GM19372 (cell line): ENCODE measurements at regions not wholly inside any gene's neighbourhood (a gene's known extent, or its start where the extent isn't known, plus 50 kb on each side); places are given as distances from the start of the nearest gene placed in this dataset.
"Not testable (repeated sequence)": the region's sequence is repeated elsewhere in the genome, so short reads cannot be mapped to it uniquely, and the experiment has no call there.

ENCODE experiments used
- ATAC-seq: cut with Tn5 transposase; IDR thresholded peaks from one replicate; pipeline ENCODE4 v1.9.1; 2021; ENCODE audit warnings: mild to moderate bottlenecking, low read depth, moderate library complexity; ENCODE audit not compliant: unreplicated experiment

DNA sequence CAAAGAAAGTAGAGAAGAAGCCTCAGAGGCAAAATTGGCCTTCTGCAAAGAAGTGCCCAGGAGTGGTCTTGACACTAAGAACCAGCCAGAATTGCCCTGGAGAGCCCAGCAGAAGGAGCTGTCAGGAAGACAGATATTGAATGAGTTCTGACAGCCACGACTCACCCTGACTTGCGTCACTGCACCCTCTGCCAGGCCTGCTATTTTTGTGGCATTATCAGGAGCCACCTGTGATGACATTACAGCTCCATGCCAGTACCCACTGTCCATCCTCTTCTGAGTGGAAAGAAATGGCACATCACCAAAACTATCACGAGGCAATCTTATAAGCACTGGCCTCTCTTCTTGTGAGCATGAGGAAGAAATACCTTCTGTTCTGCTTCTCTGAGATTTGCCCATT, 67.7 kb downstream of the SMIM20 start:
- no peak for ATAC-seq

DNA sequence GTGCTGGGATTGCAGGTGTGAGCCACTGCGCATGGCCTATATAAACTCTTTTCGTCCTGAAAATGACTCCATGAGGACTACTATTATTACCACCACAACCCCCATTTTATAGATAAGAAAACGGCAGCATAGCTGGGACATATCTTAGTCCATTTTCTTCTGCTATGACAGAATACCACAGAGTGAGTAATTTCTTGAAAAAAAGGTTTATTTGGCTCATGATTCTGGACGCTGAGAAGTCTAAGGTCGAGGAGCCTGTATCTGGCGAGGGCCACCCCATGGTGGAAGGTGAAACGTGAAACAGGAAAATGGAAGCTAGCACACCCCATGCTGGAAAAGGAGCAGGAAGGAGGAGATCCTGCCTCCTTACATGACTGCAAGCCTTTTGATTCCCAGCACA, 68.9 kb downstream of the SMIM20 start:
- ATAC-seq: no peak

DNA sequence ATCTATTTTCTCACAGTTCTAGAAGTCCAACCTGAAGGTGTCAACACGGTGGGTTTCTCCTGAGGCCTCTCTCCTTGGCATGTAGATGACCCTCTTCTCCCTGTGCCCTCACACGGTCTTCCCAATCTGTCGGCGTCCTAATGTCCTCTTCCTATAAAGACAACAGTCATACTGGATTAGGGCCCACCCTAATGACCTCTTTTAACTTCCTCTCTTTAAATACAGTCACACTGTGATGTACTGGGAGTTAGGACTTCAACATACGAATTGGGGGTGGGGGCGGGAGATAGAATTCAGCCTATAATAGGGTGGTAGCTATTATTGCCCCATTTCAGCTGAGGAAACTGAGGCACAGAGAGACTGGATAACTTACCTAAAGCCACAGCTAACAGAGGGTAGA, 70.2 kb downstream of the SMIM20 start:
- no peak for ATAC-seq

DNA sequence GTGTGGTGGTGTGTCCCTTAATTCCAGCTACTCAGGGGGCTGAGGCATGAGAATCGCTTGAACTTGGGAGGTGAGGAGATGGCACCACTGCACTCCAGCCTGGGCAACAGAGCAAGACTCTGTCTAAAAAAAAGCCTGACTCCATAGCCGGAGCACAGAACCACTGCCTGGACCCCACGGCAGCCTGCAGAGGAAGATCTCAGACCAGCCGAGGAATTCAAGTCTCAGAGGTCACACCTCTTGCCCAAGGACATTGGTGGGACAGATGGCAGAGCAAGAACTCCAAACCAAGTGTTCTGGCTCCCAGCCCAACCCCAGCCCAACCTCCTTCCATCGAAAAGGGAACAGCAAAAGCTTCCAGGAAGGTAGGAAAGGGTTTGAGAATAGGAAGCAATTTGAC, 70.8 kb downstream of the SMIM20 start:
- no peak for ATAC-seq

DNA sequence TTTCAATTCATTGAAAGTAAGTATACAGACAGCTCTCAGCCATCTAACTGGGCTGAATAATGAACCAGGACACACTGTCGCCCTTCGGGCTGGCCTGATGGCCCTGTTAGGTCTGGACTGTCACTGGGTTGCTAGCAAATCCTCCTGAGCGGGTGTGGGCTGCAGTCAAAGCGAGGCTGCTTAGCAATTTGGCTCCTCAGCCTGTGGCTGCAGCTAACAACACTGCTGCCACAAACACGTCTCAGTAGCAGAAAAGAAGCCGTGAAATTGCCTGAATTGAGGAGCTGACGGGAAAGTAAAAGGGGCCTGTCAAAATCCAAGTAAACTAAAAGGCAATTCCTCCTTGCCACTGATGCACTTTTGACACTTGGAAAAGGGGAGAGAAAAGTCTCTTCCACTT, 72.8 kb downstream of the SMIM20 start:
- ATAC-seq: no peak

DNA sequence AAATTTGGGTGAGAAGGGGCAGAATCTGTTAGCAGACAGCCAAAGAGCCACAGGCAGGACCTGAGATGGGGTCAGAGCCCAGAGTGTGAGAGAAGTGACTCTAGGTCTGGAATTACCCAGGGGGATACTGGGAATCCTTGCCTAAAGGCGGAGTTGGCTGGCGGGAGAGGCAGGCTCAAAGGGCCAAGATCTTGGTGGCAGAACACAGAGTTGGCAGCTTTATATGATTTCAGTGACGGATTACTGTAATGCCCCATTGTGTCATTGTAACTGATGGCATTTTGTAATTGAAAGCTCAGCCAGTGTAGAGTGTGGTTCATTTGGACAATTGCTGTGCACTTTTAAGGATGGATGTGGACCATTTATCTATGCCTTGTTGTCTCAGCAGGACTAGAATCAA, 77.3 kb downstream of the SMIM20 start:
- ATAC-seq: no peak

DNA sequence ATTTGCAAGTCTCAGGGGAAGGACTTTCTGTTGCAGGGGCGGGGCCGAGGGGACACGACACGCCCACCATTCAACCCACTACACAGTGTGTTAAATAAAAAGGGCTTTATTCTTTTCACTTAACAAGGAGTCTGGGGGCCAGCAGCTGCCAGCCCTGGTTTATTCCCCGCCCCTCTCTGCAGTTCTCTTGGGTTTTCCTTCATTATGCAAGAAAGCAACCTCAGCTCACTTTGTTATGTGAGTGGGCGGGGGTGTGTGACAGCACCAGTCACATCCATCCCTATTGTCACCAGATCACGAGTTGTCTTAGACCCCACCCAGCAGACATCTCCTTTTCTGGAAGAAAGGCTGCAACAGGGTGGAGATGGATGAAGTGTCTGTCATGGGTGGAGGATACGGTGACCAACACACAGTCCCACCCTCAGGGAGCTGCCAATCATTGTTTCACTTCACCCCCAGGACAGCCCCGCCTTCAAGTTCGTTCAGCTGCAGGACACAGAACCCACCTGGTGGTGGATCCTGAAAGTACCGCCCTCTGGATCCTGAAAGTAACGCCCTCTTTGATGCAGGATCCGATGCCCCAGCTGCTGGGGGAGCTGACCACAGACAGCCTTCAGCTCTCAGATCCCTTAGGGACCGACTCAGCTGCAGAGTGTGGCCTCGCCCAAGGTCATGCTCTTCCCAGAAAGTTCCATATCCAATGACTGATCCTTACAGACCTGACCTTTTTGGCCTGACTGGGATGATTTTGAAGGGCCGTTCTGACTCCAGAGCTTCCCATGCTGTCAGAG, 79.6 kb downstream of the SMIM20 start:
- ATAC-seq: no peak

DNA sequence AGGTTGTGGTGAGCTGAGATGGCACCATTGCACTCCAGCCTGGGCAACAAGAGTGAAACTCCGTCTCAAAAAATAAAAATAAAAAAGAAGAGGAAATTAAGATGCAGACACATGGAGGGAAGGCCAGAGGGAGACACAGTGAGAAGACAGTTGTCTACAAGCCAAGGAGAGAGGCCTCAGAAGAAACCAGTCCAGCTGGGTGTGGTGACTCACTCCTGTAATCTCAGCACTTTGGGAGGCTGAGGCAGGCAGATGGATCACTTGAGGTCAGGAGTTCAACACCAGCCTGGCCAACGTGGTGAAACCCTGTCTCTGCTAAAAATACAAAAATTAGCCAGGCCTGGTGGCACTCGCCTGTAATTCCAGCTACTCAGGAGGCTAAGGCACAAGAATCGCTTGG, 80.6 kb downstream of the SMIM20 start:
- not testable (repeated sequence) for ATAC-seq

DNA sequence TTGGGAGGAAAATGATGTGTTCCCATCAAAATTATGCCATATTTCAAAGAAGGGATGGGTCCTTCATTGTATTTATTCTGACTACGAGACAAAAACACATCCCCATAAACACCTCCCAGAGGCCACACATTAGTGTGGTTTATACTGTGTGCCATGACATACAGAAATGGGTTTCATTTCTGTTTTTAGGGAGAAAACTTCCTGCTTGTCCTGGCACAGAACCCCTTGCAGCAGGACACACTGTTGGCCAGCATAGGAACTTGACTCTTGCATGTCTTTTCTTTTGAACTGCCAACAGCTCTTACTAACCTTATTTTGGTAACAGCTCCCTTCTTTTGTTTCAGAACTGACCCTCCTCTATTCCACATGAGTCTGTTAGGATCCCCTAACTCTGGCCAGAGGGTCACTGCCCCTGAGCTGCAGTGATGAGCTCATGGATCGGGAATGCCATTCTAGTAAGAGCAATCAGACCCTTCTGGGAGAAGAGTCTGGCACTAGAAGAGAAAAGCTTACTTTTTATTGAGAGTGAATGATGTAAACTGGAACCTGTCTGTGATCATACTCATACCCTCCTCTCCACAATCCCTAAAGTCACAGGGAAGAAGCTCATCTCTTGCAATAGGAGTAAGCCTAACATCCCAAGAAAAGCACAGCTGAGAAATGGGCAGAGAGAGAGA, 86.4 kb downstream of the SMIM20 start:
- no peak for ATAC-seq

DNA sequence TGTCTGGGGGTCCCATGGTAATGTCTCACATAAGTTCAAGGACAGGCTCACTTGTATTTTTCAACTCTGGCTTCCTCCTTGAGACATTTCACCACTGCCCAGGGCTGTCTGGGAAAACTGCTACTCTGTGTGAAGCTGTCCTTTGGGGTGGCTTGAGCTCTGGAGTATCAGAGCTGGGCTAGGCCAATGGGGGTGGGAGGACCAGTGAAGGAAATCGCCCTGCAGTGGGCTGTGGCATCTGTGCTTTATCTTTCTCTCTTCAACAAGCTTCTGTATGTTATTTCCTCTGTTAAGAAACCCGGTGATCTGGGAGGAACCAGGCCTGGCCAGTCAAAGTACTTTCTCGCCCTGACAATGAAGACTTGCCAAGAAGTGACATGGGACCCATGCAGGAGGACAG, 87.4 kb downstream of the SMIM20 start:
- no peak for ATAC-seq

DNA sequence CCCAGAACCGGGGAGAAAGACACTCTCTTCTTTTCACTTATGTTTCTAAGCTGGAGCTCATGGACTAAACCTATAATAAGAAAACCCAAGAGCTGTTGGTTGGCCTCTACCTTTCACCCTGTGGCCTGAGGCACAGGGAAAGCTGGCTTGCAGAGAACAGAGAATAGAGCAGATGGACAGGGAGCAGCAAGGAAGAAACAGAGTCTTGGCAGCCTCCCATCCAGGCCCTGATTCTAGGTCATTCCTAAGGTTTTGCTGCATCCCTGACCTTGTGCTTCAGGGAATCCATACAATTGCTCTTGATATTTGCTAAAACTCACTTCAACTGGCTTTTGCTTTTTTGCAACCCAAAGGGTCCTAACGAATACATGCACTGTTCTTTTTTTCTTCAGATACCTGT, 87.8 kb downstream of the SMIM20 start:
- ATAC-seq: no peak

DNA sequence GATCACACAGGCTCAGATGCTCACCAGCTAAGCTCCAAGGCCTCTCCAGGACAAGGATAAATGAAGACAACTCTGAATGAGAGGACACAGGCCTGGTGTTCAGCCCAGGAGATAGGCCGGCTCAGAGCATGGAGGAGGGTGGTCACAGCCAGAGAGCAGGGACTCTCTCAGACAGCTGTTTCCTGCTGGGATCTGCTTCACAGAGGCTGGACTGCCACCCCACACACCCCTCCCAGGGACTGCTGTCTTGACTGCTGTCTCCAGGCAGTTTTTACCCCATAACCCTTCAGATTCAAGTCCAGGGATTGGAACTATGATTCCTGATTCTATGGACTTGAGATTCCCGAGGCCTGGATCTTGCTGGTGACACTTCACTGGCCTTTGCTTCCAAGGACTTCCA, 89.0 kb downstream of the SMIM20 start:
- ATAC-seq: no peak

DNA sequence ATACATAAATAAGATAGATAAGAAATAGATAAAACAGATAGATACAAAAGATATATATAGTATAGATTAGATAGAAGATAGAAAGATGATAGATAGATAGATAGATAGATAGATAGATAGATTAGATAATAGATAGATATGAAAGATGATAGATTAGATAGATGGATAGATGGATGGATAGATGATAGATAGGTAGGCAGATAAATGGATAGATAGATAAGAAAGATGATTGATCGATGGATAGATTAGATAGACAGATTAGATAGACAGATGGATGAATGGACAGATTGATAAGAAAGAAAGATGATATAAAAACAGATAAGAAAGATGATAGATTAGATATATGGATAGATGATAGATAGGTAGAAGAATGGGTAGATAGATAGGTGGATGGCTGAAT, 90.3 kb downstream of the SMIM20 start:
- ATAC-seq: no peak

DNA sequence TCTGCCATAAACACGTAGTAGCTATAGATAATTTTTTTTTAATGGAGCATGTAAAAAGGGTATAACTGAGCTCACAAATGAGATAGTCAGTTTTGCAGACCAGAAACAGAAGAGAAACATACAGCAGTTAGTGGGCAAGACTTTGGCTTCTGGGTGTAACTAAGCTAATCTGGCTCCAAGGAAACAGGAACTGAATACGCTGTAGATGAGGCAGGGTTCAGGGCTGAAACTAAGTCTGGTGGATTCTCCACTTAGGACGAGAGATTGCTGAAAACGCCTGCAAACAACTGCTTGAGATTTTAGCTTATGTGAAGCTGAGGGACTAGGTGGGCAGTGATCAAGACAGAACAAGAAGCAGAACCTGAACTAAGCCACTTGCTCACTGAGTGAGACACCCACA, 91.7 kb downstream of the SMIM20 start:
- no peak for ATAC-seq

DNA sequence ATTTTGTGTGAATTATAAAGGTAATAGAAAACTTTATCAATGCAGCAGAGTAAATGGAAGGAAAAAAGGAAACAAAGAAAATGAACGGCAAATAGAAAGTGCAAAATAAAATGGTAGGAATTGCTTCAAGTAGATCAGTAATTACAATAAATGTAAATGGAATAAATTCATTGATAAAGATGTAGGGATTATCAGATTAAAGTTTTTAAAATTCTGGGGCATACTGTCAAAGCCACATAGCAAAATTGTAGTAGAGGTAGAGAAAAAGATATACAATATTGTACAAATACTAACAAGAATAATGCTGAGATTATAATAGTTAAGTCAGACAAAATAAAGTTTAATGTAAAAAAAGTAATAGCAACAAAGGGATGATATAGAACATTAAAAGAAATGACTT, 94.7 kb downstream of the SMIM20 start:
- ATAC-seq: no peak

DNA sequence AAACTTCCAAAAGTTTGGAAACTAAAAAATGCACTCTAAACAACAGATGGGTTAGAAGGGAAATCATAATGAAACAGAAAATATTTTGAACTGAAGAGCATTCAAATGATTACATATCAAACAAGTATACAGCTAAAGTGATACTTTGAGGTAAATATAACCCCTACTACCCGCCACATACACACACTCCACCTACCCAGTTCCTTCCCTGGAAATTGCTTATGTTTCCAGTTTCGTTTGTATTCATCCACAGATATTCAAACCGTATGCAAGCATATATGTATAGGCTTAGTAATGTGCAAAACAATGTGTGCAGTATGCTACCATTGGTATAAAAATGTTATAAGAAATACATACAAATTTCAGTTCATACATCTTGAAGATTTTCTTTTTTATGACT, 95.5 kb downstream of the SMIM20 start:
- no peak for ATAC-seq

DNA sequence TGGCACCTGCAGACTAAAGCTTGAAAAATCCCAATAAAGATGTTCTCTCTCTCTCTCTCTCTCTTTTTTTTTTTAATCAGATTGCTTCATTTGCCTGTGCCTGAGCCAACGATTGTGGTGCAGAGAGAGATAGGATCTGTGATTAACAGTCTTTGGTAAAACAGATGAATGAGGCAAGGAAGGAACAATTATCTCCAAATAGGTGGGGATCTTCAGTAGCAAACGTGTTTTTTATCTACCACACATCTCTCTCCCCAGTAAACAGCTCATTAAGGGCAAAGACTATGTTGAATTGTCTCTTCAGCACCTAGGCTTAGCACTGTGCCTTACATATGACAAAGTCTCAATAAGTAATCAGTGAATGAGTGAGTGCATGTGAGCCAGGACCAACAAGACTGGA, 96.3 kb downstream of the SMIM20 start:
- ATAC-seq: no peak

DNA sequence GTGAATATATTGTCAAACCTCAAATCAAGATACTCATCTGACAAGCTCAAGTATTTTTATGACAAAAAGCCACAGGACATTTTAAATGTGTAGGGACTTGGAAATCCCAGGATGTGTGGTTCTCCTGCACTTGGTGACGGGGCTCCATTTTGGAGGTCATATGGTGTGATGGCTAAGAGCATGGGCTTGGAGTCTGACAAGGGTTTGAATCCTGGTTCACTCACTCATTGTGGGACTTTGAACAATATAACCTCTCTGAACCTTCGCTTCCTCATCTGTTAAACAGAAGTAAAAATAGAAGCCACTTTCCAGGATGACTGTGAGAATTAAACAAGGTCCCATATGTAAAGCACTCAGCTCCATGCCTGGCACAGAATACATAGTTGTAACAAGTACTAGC, 99.6 kb downstream of the SMIM20 start:
- ATAC-seq: no peak

DNA sequence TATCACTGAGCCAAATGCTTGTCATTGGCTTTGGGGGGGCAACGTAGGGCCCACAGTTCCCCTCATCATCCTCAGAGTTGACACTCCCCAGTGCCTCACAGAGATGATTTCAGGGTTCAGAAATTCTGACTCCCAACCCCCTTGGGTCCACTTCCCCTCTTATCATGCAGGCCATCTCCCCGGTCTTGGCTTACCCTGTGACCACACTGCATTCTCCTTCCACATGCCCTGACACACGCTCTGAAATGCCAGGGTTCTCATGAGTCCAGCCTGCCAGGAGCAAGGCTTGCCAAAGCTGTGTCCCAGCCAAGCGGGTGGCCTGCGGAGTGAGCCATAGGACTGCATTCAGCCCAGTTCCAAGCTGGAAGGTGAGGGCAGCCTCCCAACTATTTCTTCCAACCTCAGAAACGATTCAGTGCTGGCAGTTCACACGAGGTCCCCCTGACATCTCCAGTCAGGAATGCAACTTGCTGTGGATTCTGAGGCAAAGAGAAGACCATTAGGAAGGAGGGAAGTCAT, 101.2 kb downstream of the SMIM20 start:
- no peak for ATAC-seq

DNA sequence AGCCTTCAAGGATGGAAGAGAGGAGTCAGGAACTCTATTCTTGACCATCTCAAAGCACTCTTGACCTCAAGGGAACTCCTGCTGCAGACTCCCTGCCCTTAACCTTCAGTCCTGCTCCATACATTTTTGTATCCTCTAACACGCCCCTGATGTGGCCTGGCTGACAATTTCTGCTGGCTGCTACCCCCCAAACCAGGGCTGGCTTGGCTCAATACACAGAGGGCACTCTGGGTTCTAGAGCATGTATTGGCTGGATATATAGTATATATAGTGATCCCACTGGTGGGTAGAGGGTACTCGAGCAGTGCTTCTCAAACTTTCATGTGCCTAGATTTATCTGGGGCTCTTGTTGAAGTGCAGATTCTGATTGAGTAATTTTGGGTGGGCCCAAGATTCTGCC, 101.9 kb downstream of the SMIM20 start:
- no peak for ATAC-seq

DNA sequence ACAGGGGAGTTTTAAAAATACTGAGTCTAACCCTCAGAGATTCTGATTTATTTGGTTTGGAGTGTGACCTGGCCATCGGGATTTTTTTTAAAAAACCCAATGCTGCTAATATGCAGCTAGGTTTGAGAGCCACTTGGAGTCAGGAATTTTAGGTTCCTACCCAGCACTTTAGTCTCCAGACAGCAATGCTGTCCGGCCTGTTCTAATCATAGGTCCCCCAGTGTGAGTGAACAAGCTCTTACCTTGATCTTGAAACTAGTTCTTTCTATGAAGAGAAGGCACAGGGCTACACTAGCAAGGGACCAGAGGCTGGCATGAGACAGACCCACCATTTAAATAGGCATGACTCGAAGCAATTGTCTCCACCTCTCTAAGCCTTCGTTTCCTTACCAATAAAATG, 103.5 kb downstream of the SMIM20 start:
- ATAC-seq: no peak
